GM18870 (cell line): ENCODE measurements at regions not wholly inside any gene's neighbourhood (a gene's known extent, or its start where the extent isn't known, plus 50 kb on each side); places are given as distances from the start of the nearest gene placed in this dataset.

ENCODE experiments used
- ATAC-seq: cut with Tn5 transposase; IDR thresholded peaks from one replicate; pipeline ENCODE4 v1.9.1; 2021; ENCODE audit warnings: moderate library complexity; ENCODE audit not compliant: unreplicated experiment

GRCh38 chr4:130395871-130396270 is 1299.9 kb downstream of the C4orf33 start:
- ATAC-seq: no peak

GRCh38 chr4:130403221-130403620 is 1307.3 kb downstream of the C4orf33 start:
- ATAC-seq: no peak

- no peak for ATAC-seq
Measured at GRCh38 chr4:130416228-130416627, 1320.3 kb downstream of the C4orf33 start.

- ATAC-seq: no peak
Measured at GRCh38 chr4:130419211-130419975, 1323.4 kb downstream of the C4orf33 start.

- ATAC-seq: no peak
Measured at GRCh38 chr4:130422261-130422660, 1326.3 kb downstream of the C4orf33 start.

GRCh38 chr4:130424211-130424610 is 1328.3 kb downstream of the C4orf33 start:
- no peak for ATAC-seq

GRCh38 chr4:130432289-130432688 is 1336.3 kb downstream of the C4orf33 start:
- no peak for ATAC-seq

GRCh38 chr4:130449741-130450140 is 1353.8 kb downstream of the C4orf33 start:
- no peak for ATAC-seq

GRCh38 chr4:130468340-130468739 is 1372.4 kb downstream of the C4orf33 start:
- ATAC-seq: no peak

- no peak for ATAC-seq
Measured at GRCh38 chr4:130478406-130478805, 1382.5 kb downstream of the C4orf33 start.

GRCh38 chr4:130479020-130479419 is 1383.1 kb downstream of the C4orf33 start:
- no peak for ATAC-seq

GRCh38 chr4:130479674-130480073 is 1383.7 kb downstream of the C4orf33 start:
- ATAC-seq: no peak

- no peak for ATAC-seq
Measured at GRCh38 chr4:130484826-130485225, 1388.9 kb downstream of the C4orf33 start.

- ATAC-seq: no peak
Measured at GRCh38 chr4:130485371-130485770, 1389.4 kb downstream of the C4orf33 start.

GRCh38 chr4:130486186-130486585 is 1390.2 kb downstream of the C4orf33 start:
- no peak for ATAC-seq

- ATAC-seq: no peak
Measured at GRCh38 chr4:130486841-130487240, 1390.9 kb downstream of the C4orf33 start.

GRCh38 chr4:130510661-130511060 is 1414.7 kb downstream of the C4orf33 start:
- ATAC-seq: no peak

GRCh38 chr4:130511776-130512175 is 1415.8 kb downstream of the C4orf33 start:
- no peak for ATAC-seq

- no peak for ATAC-seq
Measured at GRCh38 chr4:130524057-130524456, 1428.1 kb downstream of the C4orf33 start.

GRCh38 chr4:130530505-130530904 is 1434.6 kb downstream of the C4orf33 start:
- ATAC-seq: no peak

- ATAC-seq: no peak
Measured at GRCh38 chr4:130534651-130535050, 1438.7 kb downstream of the C4orf33 start.

- ATAC-seq: no peak
Measured at GRCh38 chr4:130542953-130543352, 1447.0 kb downstream of the C4orf33 start.

GRCh38 chr4:130545171-130545570 is 1449.2 kb downstream of the C4orf33 start:
- no peak for ATAC-seq
